IMR-90 (cell line): ENCODE measurements at regions not wholly inside any gene's neighbourhood (a gene's known extent, or its start where the extent isn't known, plus 50 kb on each side); places are given as distances from the start of the nearest gene placed in this dataset.

Experiments used
- ATAC-seq: fragments of 200-7000 bp; cut with Tn5 transposase; 2 replicates; pipeline ENCODE4 v1.9.1; 2020; ENCODE audit warnings: low read depth, mild to moderate bottlenecking, moderate library complexity
- BruUV-seq: library from RNA; stranded (reverse); fragments of 400-500 nt; replicated peaks from 2 replicates; lab custom pipeline; 2021; lab: Mats Ljungman, UMichigan
- CTCF ChIA-PET: fragments of 300-600 bp; formaldehyde crosslinking; extraction: SDS; loops from one replicate; lab custom pipeline; 2021; ENCODE audit warnings: antibody characterized with exemption; lab: Yijun Ruan, JAX
- POLR2A ChIA-PET: fragments of 300-600 bp; sonication (Branson Sonifier 250); formaldehyde crosslinking; loops from one replicate; lab custom pipeline; 2022; ENCODE audit warnings: antibody characterized with exemption; ENCODE audit not compliant: unreplicated experiment; lab: Charles Lee
- DNase-seq: peaks from one replicate; pipeline ENCODE4 v3.0.0; 2013
- H2AFZ ChIP-seq: replicated peaks from 2 replicates; pipeline ENCODE3; 2013; ENCODE audit warnings: low read length, mild to moderate bottlenecking; ENCODE audit not compliant: poor library complexity
- H2AK5ac ChIP-seq: 2 replicates; pipeline ENCODE4 v1.6.1; 2013; ENCODE audit warnings: low read depth, low read length, inconsistent platforms
- H2AK9ac ChIP-seq: replicated peaks from 2 replicates; pipeline ENCODE3; 2013; ENCODE audit warnings: mild to moderate bottlenecking, low read depth, low read length, moderate library complexity; ENCODE audit not compliant: poor library complexity
- H2BK120ac ChIP-seq: 2 replicates; pipeline ENCODE4 v1.6.1; 2013; ENCODE audit warnings: low read depth, low read length, inconsistent platforms
- H2BK15ac ChIP-seq: 3 replicates; pipeline ENCODE4 v1.6.1; 2013; ENCODE audit warnings: low read depth, low read length, inconsistent platforms
- H2BK20ac ChIP-seq: 2 replicates; pipeline ENCODE4 v1.6.1; 2013; ENCODE audit warnings: low read depth, mild to moderate bottlenecking, inconsistent platforms, low read length, moderate library complexity
- H2BK5ac ChIP-seq: 2 replicates; pipeline ENCODE4 v1.6.1; 2013; ENCODE audit warnings: mild to moderate bottlenecking, low read depth, low read length, inconsistent platforms; ENCODE audit not compliant: poor library complexity, severe bottlenecking
- H3K14ac ChIP-seq: replicated peaks from 2 replicates; pipeline ENCODE4 v1.6.1; 2013; ENCODE audit warnings: low read depth, low read length, inconsistent platforms
- H3K18ac ChIP-seq: 2 replicates; pipeline ENCODE4 v1.6.1; 2013; ENCODE audit warnings: low read depth, low read length, control low read depth
- H3K23ac ChIP-seq: 2 replicates; pipeline ENCODE4 v1.6.1; 2013; ENCODE audit warnings: low read depth, low read length, inconsistent platforms
- H3K27ac ChIP-seq: 2 replicates; pipeline ENCODE4 v1.5.1; 2013; ENCODE audit warnings: mild to moderate bottlenecking, control low read depth, low read length; ENCODE audit not compliant: insufficient read depth
- H3K27me3 ChIP-seq: 2 replicates; pipeline ENCODE4 v1.6.1; 2013; ENCODE audit warnings: low read length; ENCODE audit not compliant: control insufficient read depth, insufficient read depth
- H3K36me3 ChIP-seq: 2 replicates; pipeline ENCODE4 v1.6.1; 2013; ENCODE audit warnings: low read length, mixed read lengths; ENCODE audit not compliant: control insufficient read depth, insufficient read depth
- H3K4ac ChIP-seq: 2 replicates; pipeline ENCODE4 v1.6.1; 2013; ENCODE audit warnings: low read depth, low read length, inconsistent platforms
- H3K4me1 ChIP-seq: 2 replicates; pipeline ENCODE4 v1.6.1; 2013; ENCODE audit warnings: low read length, mixed read lengths; ENCODE audit not compliant: control insufficient read depth, insufficient read depth
- H3K4me2 ChIP-seq: 2 replicates; pipeline ENCODE4 v1.6.1; 2013; ENCODE audit warnings: low read depth, mild to moderate bottlenecking, control low read depth, low read length, moderate library complexity
- H3K4me3 ChIP-seq: 2 replicates; pipeline ENCODE4 v1.5.1; 2013; ENCODE audit warnings: low read depth, mild to moderate bottlenecking, control low read depth, low read length, moderate library complexity; ENCODE audit not compliant: insufficient read depth
- H3K56ac ChIP-seq: 2 replicates; pipeline ENCODE4 v1.6.1; 2013; ENCODE audit warnings: low read length, inconsistent platforms; ENCODE audit not compliant: insufficient read depth; ENCODE audit errors: extremely low read depth
- H3K79me1 ChIP-seq, 2 experiments: 2 replicates each; pipeline ENCODE4 v1.6.1; 2013; ENCODE audit warnings: low read length in 2 of 2, inconsistent platforms in 1 of 2, low read depth in 1 of 2
- H3K9ac ChIP-seq: 2 replicates; pipeline ENCODE4 v1.6.1; 2013; ENCODE audit warnings: low read depth, low read length, control low read depth
- H3K9me1 ChIP-seq: 2 replicates; pipeline ENCODE4 v1.6.1; 2013; ENCODE audit warnings: low read length, inconsistent platforms; ENCODE audit not compliant: insufficient read depth
- H3K9me3 ChIP-seq: 2 replicates; pipeline ENCODE4 v1.6.1; 2013; ENCODE audit warnings: low read length; ENCODE audit not compliant: control insufficient read depth, insufficient read depth
- H4K20me1 ChIP-seq: 2 replicates; pipeline ENCODE4 v1.6.1; 2013; ENCODE audit warnings: low read length, inconsistent platforms; ENCODE audit not compliant: insufficient read depth
- H4K5ac ChIP-seq: 2 replicates; pipeline ENCODE4 v1.6.1; 2013; ENCODE audit warnings: mild to moderate bottlenecking, low read depth, low read length, control low read depth
- H4K8ac ChIP-seq, 2 experiments: 2 replicates each; pipeline ENCODE4 v1.6.1; 2013; ENCODE audit warnings: low read depth in 2 of 2, low read length in 2 of 2, control low read depth in 1 of 2, inconsistent platforms in 1 of 2
- H4K91ac ChIP-seq: 2 replicates; pipeline ENCODE4 v1.6.1; 2013; ENCODE audit warnings: low read depth, low read length, inconsistent platforms; ENCODE audit not compliant: insufficient read depth
- MAFK ChIP-seq: IDR thresholded peaks from 2 replicates; pipeline ENCODE4 v1.6.1; 2012; ENCODE audit warnings: low read depth, low read length, improper control_type of control experiment
- MXI1 ChIP-seq: IDR thresholded peaks from 2 replicates; pipeline ENCODE4 v1.6.1; 2012; ENCODE audit warnings: low read depth, mild to moderate bottlenecking, low read length, moderate library complexity, borderline replicate concordance
- RCOR1 ChIP-seq: IDR thresholded peaks from 2 replicates; pipeline ENCODE4 v1.6.1; 2012; ENCODE audit warnings: mild to moderate bottlenecking, low read length, improper control_type of control experiment; ENCODE audit not compliant: insufficient replicate concordance
- USF2 ChIP-seq: fragments of 150-350 bp; IDR thresholded peaks from 2 replicates; pipeline ENCODE4 v1.6.1; 2017; ENCODE audit warnings: mild to moderate bottlenecking, antibody characterized with exemption, low read length, low read depth
- WGBS, 2 experiments: methylation state at CpG; one replicate each; pipeline versions ENCODE4 v1.1.5 to v1.1.7; 2013; ENCODE audit warnings: missing lambda C conversion rate in 2 of 2; ENCODE audit not compliant: insufficient read length in 1 of 2; ENCODE audit errors: extremely low coverage in 2 of 2; 5-methylcytosine and 5-hydroxymethylcytosine counted together
- dilution Hi-C: fragments of 300-500 bp; cut with HindIII; formaldehyde crosslinking; loops from one replicate; pipeline ENCODE4 v1.14.3; 2018; ENCODE audit warnings: low sequenced_read_pairs; ENCODE audit not compliant: unreplicated experiment
- in situ Hi-C: fragments of 300-500 bp; cut with MboI; formaldehyde crosslinking; loops from 3 replicates; pipeline ENCODE4 v1.14.3; 2019; ENCODE audit warnings: low sequenced_read_pairs, inconsistent platforms, mixed read lengths
- intact Hi-C: fragments of 100-400 bp; cut with micrococcal nuclease; formaldehyde crosslinking; loops from 2 replicates; pipeline ENCODE4 v1.10.0; 2022

DNA sequence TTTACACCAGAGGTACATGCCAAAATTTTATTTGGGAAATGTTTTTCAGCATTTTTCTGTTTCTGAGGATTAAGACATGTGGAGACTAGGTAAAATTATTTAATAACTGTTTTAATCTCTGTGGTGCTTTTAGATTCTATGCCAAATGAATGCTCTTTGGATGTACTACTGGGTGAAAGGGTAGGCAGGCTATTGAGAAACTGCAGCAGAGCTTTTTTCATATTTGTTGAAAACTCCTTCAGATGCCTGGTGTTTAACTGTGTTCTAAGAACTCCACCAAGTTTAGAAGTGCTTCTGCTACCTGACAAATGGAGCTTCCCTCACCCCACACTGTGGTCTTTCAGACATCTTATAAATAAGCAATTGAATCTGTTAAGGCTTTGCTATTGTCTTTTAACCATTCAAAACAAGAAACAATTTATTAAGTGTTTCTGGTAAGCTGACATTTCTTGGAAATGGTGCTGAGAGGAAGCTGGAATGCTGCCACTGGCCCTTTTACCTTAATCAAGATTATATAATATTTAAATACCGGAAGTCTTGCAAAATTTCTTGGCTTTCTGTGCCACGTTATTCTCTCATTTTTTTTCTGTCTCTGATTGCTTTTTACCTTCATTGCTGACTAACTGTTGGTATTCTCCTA is 51.2 kb upstream of the CYSLTR1 start:
- Histone ChIP-seq H3K36me3 (no peaks in the 10 kb centered on the region), H2AK5ac (no peak overlapping the region), H2AK9ac (no peak overlapping the region), H4K20me1 (no peaks in the 10 kb centered on the region), H3K9ac (no peak overlapping the region), H4K91ac (no peak overlapping the region), H3K9me3 (peaks cover 3% of the 10 kb centered on the region; the same call in 1 of the 2 replicates), H3K27ac (no peak overlapping the region), H4K8ac (no peak overlapping the region), H2BK120ac (no peak overlapping the region), H3K27me3 (no peaks in the 10 kb centered on the region), H2BK15ac (no peak overlapping the region), H3K56ac (no peak overlapping the region), H3K4me1 (no peaks in the 10 kb centered on the region), H3K14ac (no peak overlapping the region), H3K18ac (no peak overlapping the region), H2BK20ac (no peak overlapping the region), H3K4me3 (no peak overlapping the region), H2BK5ac (no peak overlapping the region), H2AFZ (no peak overlapping the region), H3K79me1 (no peaks in the 10 kb centered on the region), H3K23ac (no peak overlapping the region), H3K9me1 (no peaks in the 10 kb centered on the region), H3K4ac (no peak overlapping the region), H4K5ac (no peak overlapping the region), H3K4me2 (no peak overlapping the region)
- dilution Hi-C loops: no loop called here
- WGBS, 2 experiments: 33% methylated on average over 1 of the region's 2 CpGs; no CpG with 5 or more reads in 1 of the 2 experiments
- POLR2A ChIA-PET: no interaction called here
- in situ Hi-C loops: no loop called here
- no TSS peak for BruUV-seq
- TF ChIP-seq USF2: no peak
- TF ChIP-seq MAFK: no peak
- no peak for TF ChIP-seq RCOR1
- no peak for TF ChIP-seq MXI1
- intact Hi-C loops: no loop called here
- DNase-seq: no peak
- ATAC-seq: no peak
- CTCF ChIA-PET: no interaction called here
